SK-N-SH treated with all-trans-retinoic acid at 6 μM for 48 hours (cell line): ENCODE measurements at regions not wholly inside any gene's neighbourhood (a gene's known extent, or its start where the extent isn't known, plus 50 kb on each side); places are given as distances from the start of the nearest gene placed in this dataset.

Experiments used
- CREB5 ChIP-seq: fragments of 250-450 bp; sonication (Bioruptor Pico); IDR thresholded peaks from 2 replicates; pipeline ENCODE4 v1.5.1; 2020; ENCODE audit warnings: low read depth, mild to moderate bottlenecking, moderate library complexity
- CSDC2 ChIP-seq: fragments of 250-450 bp; sonication (Bioruptor Pico); IDR thresholded peaks from 2 replicates; pipeline ENCODE4 v1.5.0; 2020; ENCODE audit warnings: mild to moderate bottlenecking, moderate library complexity

- no peak for TF ChIP-seq CSDC2
- TF ChIP-seq CREB5 (CRISPR knock-in tag), result no peak
Observed at GRCh38 chr7:47024991-47025390, 556.9 kb downstream of the TNS3 start.
